NT2/D1 (cell line): ENCODE measurements at regions not wholly inside any gene's neighbourhood (a gene's known extent, or its start where the extent isn't known, plus 50 kb on each side); places are given as distances from the start of the nearest gene placed in this dataset.

Experiments
- DNase-seq: peaks from one replicate; pipeline ENCODE4 v3.0.0-alpha.2; 2011; ENCODE audit warnings: low read depth, low spot score
- H3K27me3 ChIP-seq: 2 replicates; pipeline ENCODE4 v1.6.0; 2011; ENCODE audit warnings: mild to moderate bottlenecking; ENCODE audit not compliant: insufficient read length, insufficient read depth
- H3K36me3 ChIP-seq: 2 replicates; pipeline ENCODE4 v1.6.1; 2011; ENCODE audit warnings: mild to moderate bottlenecking, low read length, mixed read lengths; ENCODE audit not compliant: insufficient read depth, insufficient read length
- H3K4me1 ChIP-seq: 2 replicates; pipeline ENCODE4 v1.5.1; 2011; ENCODE audit not compliant: insufficient read depth, insufficient read length
- H3K4me3 ChIP-seq: 2 replicates; pipeline ENCODE4 v1.5.1; 2011; ENCODE audit warnings: low read depth; ENCODE audit not compliant: insufficient read length
- H3K9ac ChIP-seq: 2 replicates; pipeline ENCODE4 v1.6.0; 2011; ENCODE audit warnings: low read depth; ENCODE audit not compliant: insufficient read length
- H3K9me3 ChIP-seq: 2 replicates; pipeline ENCODE4 v1.5.1; 2011; ENCODE audit warnings: mild to moderate bottlenecking, low read length; ENCODE audit not compliant: insufficient read depth
- SUZ12 ChIP-seq: IDR thresholded peaks from 2 replicates; pipeline ENCODE4 v1.6.1; 2011; ENCODE audit not compliant: insufficient read length, insufficient read depth; ENCODE audit errors: extremely low read depth
- YY1 ChIP-seq: IDR thresholded peaks from 2 replicates; pipeline ENCODE4 v1.6.1; 2011; ENCODE audit not compliant: insufficient read length, insufficient read depth
- ZNF274 ChIP-seq: IDR thresholded peaks from 2 replicates; pipeline ENCODE4 v1.6.1; 2011; ENCODE audit warnings: mild to moderate bottlenecking, low read depth, low read length

GRCh38 chr3:20698896-20699295 is 512.9 kb upstream of the SGO1 start:
- H3K4me1 ChIP-seq, result no peaks in the 10 kb centered on the region
- H3K36me3 ChIP-seq, result no peaks in the 10 kb centered on the region
- H3K9me3 ChIP-seq, result no peaks in the 10 kb centered on the region
- H3K9ac ChIP-seq, result no peak overlapping the region
- H3K27me3 ChIP-seq, result no peaks in the 10 kb centered on the region
- H3K4me3 ChIP-seq, result no peak overlapping the region
- no peak for DNase-seq
- no peak for TF ChIP-seq ZNF274
- TF ChIP-seq YY1, result no peak
- TF ChIP-seq SUZ12, result no peak

DNA sequence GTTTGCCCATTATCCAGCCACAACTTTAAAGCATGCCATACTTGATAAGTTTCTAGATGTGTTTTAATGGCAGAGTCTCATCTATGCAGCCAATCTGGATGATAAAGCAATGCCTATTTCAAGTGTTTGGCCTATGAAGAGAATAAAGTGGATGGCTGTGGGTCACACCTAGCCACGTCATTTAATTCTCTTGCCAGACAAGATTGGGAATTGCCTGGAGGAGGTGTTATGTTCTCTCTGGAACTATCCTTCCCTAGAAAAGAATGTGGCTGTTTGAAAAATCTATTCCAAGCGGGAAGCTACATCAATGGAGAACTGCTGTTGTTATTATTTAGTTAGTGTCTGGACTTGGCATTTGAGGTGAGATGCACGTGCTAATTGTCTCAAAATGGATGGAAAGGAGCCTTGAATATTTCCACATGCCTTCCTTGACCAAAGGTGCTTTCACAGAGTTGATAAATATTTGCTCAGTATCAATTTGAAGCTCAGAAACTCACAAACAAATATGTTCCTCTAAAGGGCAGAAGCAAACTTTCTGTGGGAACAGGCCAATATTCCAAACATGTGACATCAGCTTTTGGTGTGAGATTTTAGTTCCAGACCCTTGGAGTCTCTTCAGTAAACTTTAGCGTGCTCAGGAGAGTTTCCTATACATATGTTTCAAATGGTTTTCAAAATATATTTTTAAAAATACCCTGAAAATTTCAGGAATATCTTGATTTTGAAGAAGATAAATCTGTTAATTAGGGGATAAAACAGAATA is 510.6 kb upstream of the SGO1 start:
- Histone ChIP-seq H3K27me3 (no peaks in the 10 kb centered on the region), H3K9ac (no peak overlapping the region), H3K4me3 (no peak overlapping the region), H3K9me3 (no peaks in the 10 kb centered on the region), H3K4me1 (no peaks in the 10 kb centered on the region), H3K36me3 (no peaks in the 10 kb centered on the region)
- no peak for DNase-seq
- TF ChIP-seq YY1 (no peak), SUZ12 (no peak), ZNF274 (no peak)

DNA sequence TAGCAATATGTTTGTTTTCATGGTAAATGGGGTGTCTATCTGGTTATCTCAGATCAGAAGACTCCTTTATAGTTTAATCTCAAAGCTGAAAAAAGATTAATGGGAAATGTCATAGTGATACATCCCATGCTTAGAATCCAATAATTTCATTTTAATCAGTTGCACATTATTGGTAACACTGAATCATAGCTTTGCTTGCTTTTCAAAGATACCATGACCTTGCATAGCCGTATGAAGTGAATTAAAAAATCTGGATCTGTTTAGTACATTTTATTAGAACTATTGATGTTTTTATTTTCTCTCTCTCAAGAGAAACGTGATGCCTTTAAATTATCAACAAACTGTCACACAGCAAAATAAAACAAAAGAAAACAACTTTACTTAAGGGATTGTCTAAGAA is 506.7 kb upstream of the SGO1 start:
- Histone ChIP-seq H3K4me3 (no peak overlapping the region), H3K36me3 (no peaks in the 10 kb centered on the region), H3K9ac (no peak overlapping the region), H3K9me3 (no peaks in the 10 kb centered on the region), H3K4me1 (no peaks in the 10 kb centered on the region), H3K27me3 (no peaks in the 10 kb centered on the region)
- no peak for DNase-seq
- TF ChIP-seq YY1, result no peak

GRCh38 chr3:20683910-20684309 is 497.9 kb upstream of the SGO1 start:
- Histone ChIP-seq H3K27me3 (no peaks in the 10 kb centered on the region), H3K9ac (no peak overlapping the region), H3K4me1 (no peaks in the 10 kb centered on the region), H3K9me3 (no peaks in the 10 kb centered on the region), H3K36me3 (no peaks in the 10 kb centered on the region), H3K4me3 (no peak overlapping the region)
- no peak for DNase-seq
- no peak for TF ChIP-seq SUZ12
- no peak for TF ChIP-seq YY1
- TF ChIP-seq ZNF274, result no peak

- Histone ChIP-seq H3K4me3 (no peak overlapping the region), H3K27me3 (no peaks in the 10 kb centered on the region), H3K4me1 (no peaks in the 10 kb centered on the region), H3K9me3 (no peaks in the 10 kb centered on the region), H3K36me3 (no peaks in the 10 kb centered on the region), H3K9ac (no peak overlapping the region)
- no peak for TF ChIP-seq SUZ12
- TF ChIP-seq YY1, result no peak
- no peak for TF ChIP-seq ZNF274
- DNase-seq, result no peak
Observed at GRCh38 chr3:20682573-20682972, 496.6 kb upstream of the SGO1 start.

DNA sequence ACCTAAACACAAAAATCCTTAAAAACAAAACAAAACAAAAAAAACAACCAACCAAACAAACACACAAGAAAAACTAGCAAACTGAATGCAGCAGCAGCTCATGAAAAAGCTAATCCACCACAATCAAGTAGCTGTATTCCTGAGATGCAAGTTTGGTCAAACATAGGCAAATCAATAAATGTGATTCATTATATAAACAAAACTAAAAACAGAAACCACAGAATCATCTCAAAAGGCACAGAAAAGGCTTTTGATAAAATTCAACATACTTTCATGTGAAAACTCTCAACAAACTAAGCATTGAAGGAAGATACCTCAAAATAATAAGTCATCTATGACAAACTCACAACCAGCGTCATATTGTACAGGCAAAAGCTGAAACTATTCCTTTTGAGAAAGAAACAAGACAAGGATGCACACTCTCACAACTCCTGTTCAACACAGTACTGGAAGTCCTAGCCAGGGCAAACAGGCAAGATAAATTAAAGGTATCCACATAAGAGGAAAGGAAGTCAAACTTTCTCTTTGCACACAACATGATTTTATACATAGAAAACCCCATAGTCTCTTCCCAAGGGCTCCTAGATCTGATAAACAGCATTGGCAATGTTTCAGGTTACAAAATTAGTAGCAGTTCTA is 495.1 kb upstream of the SGO1 start:
- H3K4me3 ChIP-seq, result no peak overlapping the region
- TF ChIP-seq SUZ12 (no peak), ZNF274 (no peak), YY1 (no peak)
- H3K36me3 ChIP-seq, result no peaks in the 10 kb centered on the region
- no peaks in the 10 kb centered on the region for H3K9me3 ChIP-seq
- H3K9ac ChIP-seq, result no peak overlapping the region
- no peak for DNase-seq
- H3K27me3 ChIP-seq, result no peaks in the 10 kb centered on the region
- no peaks in the 10 kb centered on the region for H3K4me1 ChIP-seq

DNA sequence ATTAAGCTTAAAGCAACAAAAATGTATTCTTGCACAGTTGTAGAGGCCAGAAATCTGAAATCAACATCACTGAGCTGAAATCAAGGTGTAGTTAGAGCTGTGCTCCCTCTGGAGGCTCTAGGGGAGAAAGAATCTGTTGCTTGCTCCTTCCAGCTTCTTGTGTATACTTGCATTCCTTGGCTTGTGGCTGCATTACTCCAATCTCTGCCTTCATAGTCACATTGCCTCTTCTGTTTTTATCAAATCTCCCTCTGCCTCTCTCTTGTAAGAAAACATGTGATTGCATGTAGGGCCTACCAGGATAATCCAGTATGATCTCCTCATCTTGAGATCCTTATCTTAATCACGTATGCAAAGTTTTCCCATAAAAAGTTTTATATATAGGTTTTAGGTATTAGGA is 487.9 kb upstream of the SGO1 start:
- TF ChIP-seq YY1, result no peak
- TF ChIP-seq SUZ12, result no peak
- no peak for TF ChIP-seq ZNF274
- peaks cover 9% of the 10 kb centered on the region; the same call in 1 of the 2 replicates for H3K9me3 ChIP-seq
- H3K36me3 ChIP-seq, result no peaks in the 10 kb centered on the region
- H3K27me3 ChIP-seq, result no peaks in the 10 kb centered on the region
- H3K4me3 ChIP-seq, result no peak overlapping the region
- H3K9ac ChIP-seq, result no peak overlapping the region
- no peak for DNase-seq
- H3K4me1 ChIP-seq, result no peaks in the 10 kb centered on the region
